22Rv1 (cell line): ENCODE measurements at regions not wholly inside any gene's neighbourhood (a gene's known extent, or its start where the extent isn't known, plus 50 kb on each side); places are given as distances from the start of the nearest gene placed in this dataset.
A peak's percentile ranks its signal among the peaks of the same experiment; 100 is the strongest.

Experiments
- H3K27ac ChIP-seq: fragments of 450-650 bp; 2 replicates; pipeline ENCODE4 v1.5.1; 2017
- CTCF ChIP-seq: fragments of 450-650 bp; IDR thresholded peaks from 2 replicates; pipeline ENCODE4 v1.5.1; 2017; ENCODE audit warnings: mild to moderate bottlenecking
- ZFX ChIP-seq: fragments of 450-650 bp; IDR thresholded peaks from 2 replicates; pipeline ENCODE4 v1.6.1; 2017; ENCODE audit warnings: antibody characterized with exemption, borderline replicate concordance

- peak overlapping the region; percentile 54; the same call in 1 of the 2 replicates for H3K27ac ChIP-seq
- TF ChIP-seq ZFX (no peak), CTCF (no peak)
Observed at GRCh38 chr2:147464737-147465357, 380.0 kb upstream of the ACVR2A start.

- peak overlapping the region; percentile 54 for H3K27ac ChIP-seq
- TF ChIP-seq CTCF = no peak
- TF ChIP-seq ZFX = no peak
Observed at GRCh38 chr2:147463881-147464520, 380.8 kb upstream of the ACVR2A start.

GRCh38 chr2:147460155-147460554, 384.7 kb upstream of the ACVR2A start:
- H3K27ac ChIP-seq = no peak overlapping the region
- TF ChIP-seq ZFX (no peak), CTCF (no peak)

GRCh38 chr2:147456779-147457178, 388.1 kb upstream of the ACVR2A start:
- no peak overlapping the region for H3K27ac ChIP-seq
- TF ChIP-seq ZFX (no peak), CTCF (no peak)

GRCh38 chr2:147451902-147452515, 392.8 kb upstream of the ACVR2A start:
- TF ChIP-seq CTCF (no peak), ZFX (no peak)
- H3K27ac ChIP-seq = no peak overlapping the region

GRCh38 chr2:147450661-147451510, 393.9 kb upstream of the ACVR2A start:
- TF ChIP-seq ZFX (no peak), CTCF (no peak)
- H3K27ac ChIP-seq = no peak overlapping the region
